GM12872 (cell line): ENCODE measurements at regions not wholly inside any gene's neighbourhood (a gene's known extent, or its start where the extent isn't known, plus 50 kb on each side); places are given as distances from the start of the nearest gene placed in this dataset.

ENCODE experiments used
- TF ChIP-seq, protein P1 (sequence below): IDR thresholded peaks from 3 replicates; pipeline ENCODE4 v1.5.1; 2011; ENCODE audit warnings: low read depth, mild to moderate bottlenecking, low read length, moderate library complexity; ENCODE audit not compliant: insufficient read depth

DNA sequence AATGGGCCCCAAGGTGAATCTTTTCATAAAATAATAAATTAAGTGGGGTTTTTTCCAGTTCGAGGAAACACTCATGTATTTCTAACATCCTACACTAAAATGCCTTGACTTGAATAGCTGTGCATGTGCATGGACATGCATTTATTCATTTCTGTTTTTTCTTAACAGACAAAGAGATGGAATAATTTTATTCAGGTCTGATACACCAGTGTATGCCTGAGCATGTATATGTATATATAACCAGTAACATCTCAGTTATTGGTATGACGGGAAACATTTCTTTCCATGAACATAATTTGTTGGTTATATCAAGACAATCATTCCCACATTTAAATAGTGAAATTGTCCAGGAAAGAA, 468.7 kb upstream of the TNP1 start:
- TF ChIP-seq, protein P1, sequence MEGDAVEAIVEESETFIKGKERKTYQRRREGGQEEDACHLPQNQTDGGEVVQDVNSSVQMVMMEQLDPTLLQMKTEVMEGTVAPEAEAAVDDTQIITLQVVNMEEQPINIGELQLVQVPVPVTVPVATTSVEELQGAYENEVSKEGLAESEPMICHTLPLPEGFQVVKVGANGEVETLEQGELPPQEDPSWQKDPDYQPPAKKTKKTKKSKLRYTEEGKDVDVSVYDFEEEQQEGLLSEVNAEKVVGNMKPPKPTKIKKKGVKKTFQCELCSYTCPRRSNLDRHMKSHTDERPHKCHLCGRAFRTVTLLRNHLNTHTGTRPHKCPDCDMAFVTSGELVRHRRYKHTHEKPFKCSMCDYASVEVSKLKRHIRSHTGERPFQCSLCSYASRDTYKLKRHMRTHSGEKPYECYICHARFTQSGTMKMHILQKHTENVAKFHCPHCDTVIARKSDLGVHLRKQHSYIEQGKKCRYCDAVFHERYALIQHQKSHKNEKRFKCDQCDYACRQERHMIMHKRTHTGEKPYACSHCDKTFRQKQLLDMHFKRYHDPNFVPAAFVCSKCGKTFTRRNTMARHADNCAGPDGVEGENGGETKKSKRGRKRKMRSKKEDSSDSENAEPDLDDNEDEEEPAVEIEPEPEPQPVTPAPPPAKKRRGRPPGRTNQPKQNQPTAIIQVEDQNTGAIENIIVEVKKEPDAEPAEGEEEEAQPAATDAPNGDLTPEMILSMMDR, result no peak

DNA sequence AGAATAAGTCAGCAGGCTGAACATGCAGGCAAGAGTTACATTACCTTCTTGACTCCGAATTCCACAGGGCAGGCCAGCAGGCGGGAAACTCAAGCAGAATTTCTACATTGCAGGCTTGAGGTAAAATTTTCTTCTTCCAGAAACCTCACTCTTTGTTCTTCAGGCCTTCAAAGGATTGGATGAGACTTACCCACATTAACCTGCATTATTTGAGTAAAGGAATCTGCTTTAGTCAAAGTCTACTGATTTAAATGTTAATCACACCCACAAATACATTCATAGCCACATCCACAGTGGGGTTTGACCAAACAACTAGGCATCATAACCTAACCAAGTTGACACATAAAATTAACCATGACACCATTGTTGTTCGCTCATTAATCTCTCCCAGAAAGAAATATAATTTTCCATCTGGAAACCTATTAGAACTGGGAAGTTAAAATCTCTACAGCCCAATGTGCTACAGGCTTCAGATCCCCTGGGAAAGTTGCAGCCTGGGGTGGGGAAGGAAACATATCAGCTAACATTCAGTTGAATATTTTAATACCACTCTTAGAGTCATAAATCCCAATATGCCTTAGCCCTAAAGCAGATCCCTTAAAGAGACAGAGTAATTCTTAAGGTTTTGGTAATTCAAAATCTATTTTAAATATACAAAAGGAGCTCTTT, 468.2 kb upstream of the TNP1 start:
- TF ChIP-seq, protein P1, result no peak

- TF ChIP-seq, protein P1, result no peak
Measured at GRCh38 chr2:217326238-217327022, 466.6 kb upstream of the TNP1 start.

DNA sequence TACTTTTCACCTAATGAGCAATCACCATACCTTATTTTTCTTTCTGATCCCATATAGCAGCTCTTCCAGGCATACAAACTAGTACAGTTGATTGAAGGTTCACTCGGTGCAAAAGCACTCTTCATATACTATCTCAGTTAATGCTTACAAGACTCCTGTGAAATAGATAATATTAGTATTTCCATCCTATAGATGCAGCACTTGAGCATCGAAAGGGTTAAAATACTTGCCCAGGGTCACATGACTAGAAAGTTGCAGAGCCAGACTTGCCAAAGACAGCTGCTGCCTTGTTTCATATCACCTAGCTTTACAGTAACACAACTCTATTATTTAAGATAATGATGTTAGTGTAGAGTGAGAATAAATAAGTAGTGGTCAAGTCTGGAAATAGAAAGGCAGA, 466.0 kb upstream of the TNP1 start:
- TF ChIP-seq, protein P1, result no peak

DNA sequence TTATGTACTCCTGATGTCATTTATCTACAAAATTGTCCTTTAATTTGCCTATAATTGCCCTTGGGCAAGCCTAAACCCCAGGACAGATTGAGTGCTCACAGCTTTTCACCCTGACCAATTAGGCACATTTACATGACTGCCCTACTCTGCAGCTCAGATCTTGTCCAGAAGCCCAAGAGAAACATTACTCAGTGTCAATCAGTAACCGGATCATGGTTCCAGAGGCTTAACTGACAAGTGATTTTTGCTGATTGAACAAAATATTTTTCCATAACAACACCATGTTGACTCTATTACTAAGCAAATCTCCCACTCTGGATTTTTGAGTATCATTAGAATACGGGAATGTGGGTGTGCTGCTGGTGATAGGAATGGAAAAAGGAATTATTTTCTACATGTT, 465.4 kb upstream of the TNP1 start:
- TF ChIP-seq, protein P1, result no peak

DNA sequence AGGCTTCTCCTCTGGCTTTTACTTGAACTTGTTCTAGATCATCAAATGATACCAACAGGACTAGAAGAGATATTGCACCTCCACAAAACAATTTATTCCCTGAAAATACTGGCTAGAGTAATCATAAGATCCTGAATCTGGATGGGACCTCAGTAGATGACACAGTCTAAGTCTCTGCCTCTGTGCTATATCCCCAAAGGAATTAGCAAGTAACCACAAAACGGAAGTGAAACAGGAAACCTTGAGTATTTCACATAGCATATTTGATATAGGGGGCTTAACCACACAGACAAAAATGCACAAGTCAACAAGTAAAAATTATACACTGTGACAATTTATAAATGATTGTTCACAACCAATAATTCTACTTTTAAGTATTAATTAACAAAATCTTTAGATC, 456.9 kb upstream of the TNP1 start:
- TF ChIP-seq, protein P1, result no peak

DNA sequence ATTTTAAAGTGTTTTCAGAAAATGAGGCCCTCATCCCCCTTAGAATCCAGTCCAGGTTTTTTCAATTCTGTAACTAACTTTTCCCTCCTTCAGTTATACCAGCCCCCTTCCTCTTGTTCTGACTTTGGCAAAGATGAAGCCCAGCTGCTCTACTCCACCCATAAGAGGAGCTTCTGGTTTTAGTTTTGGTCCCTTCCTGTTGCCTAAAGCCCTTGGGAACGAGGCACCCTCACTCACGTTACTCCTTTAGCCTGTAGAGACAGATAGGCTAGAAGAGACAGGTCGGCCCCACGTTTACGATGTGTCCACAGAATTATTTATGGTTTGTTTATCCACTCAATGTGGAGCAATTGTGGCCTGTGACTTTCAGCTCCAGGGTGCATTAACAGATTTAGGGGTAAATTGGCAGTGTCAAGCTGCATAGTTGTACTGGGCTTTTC, 454.2 kb upstream of the TNP1 start:
- TF ChIP-seq, protein P1, result no peak
